Upper lobe of left lung (tissue), 4 donors: ENCODE measurements at regions not wholly inside any gene's neighbourhood (a gene's known extent, or its start where the extent isn't known, plus 50 kb on each side); places are given as distances from the start of the nearest gene placed in this dataset.

Source experiments
- POLR2A ChIP-seq, 4 donors: fragments of 450-650 bp; IDR thresholded peaks; one replicate each; pipeline ENCODE4 v1.5.1; 2016 to 2017; ENCODE audit warnings: antibody characterized with exemption in 4 of 4, mild to moderate bottlenecking in 2 of 4
- TF ChIP-seq, protein P1 (sequence below), 6 experiments: fragments of 450-650 bp in 4 of 6; fragments of 200-600 bp in 2 of 6; sonication (generic) in 2 of 6; IDR thresholded peaks; one replicate each; pipeline ENCODE4 v1.5.1; 2016 to 2019; ENCODE audit warnings: antibody characterized with exemption in 6 of 6

DNA sequence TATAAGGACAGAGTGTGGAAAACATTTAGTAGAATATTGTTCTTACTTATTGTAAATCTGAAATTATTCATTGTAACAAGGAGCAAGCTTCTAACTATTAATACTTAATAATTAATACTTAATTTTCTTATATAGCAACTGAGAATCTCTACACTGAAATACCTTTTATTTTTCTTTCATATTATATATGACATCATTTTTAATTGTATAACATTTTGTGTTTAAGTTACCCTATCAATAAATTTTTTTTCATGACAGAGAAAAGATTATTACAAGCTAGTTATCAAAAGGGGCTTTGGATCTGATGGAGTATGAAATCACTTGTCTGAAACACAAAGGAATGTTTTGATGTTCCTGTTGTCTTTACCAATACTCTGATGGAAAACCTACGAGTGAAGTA, 72.2 kb upstream of the CNKSR3 start:
- TF ChIP-seq POLR2A (IDR thresholded peaks at IDR 0.05), result no peak
- TF ChIP-seq, protein P1, sequence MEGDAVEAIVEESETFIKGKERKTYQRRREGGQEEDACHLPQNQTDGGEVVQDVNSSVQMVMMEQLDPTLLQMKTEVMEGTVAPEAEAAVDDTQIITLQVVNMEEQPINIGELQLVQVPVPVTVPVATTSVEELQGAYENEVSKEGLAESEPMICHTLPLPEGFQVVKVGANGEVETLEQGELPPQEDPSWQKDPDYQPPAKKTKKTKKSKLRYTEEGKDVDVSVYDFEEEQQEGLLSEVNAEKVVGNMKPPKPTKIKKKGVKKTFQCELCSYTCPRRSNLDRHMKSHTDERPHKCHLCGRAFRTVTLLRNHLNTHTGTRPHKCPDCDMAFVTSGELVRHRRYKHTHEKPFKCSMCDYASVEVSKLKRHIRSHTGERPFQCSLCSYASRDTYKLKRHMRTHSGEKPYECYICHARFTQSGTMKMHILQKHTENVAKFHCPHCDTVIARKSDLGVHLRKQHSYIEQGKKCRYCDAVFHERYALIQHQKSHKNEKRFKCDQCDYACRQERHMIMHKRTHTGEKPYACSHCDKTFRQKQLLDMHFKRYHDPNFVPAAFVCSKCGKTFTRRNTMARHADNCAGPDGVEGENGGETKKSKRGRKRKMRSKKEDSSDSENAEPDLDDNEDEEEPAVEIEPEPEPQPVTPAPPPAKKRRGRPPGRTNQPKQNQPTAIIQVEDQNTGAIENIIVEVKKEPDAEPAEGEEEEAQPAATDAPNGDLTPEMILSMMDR (IDR thresholded peaks at IDR 0.05), result no peak
